ENCODE measurements at regions not wholly inside any gene's neighbourhood (a gene's known extent, or its start where the extent isn't known, plus 50 kb on each side); places are given as distances from the start of the nearest gene placed in this dataset.

- H3K9me3 ChIP-seq (ENCODE audit: control insufficient read depth, low read depth, low read length) = no peaks in the 10 kb centered on the region
- H3K4me1 ChIP-seq (ENCODE audit: control insufficient read depth, insufficient read depth, low read length) = no peaks in the 10 kb centered on the region
- no peaks in the 10 kb centered on the region for H3K36me3 ChIP-seq (ENCODE audit: control insufficient read depth, insufficient read depth, low read length)
- no peak for DNase-seq
- no peaks in the 10 kb centered on the region for H3K27me3 ChIP-seq (ENCODE audit: control insufficient read depth, insufficient read depth, low read length)
- WGBS (ENCODE audit: insufficient coverage, low lambda C conversion rate) = no CpG with 5 or more reads among the region's 16 CpGs
- H3K4me3 ChIP-seq (ENCODE audit: low read length) = no peak overlapping the region
- H3K27ac ChIP-seq (ENCODE audit: low read length) = no peak overlapping the region
These were observed 177.1 kb upstream of the COPS8 start for GRCh38 chr2:236908439-236909192.

- Histone ChIP-seq H3K36me3 (ENCODE audit: control insufficient read depth, insufficient read depth, low read length) (no peaks in the 10 kb centered on the region), H3K27ac (ENCODE audit: low read length) (no peak overlapping the region), H3K4me3 (ENCODE audit: low read length) (no peak overlapping the region), H3K4me1 (ENCODE audit: control insufficient read depth, insufficient read depth, low read length) (no peaks in the 10 kb centered on the region), H3K9me3 (ENCODE audit: control insufficient read depth, low read depth, low read length) (no peaks in the 10 kb centered on the region), H3K27me3 (ENCODE audit: control insufficient read depth, insufficient read depth, low read length) (no peaks in the 10 kb centered on the region)
- no CpG with 5 or more reads among the region's 7 CpGs for WGBS (ENCODE audit: insufficient coverage, low lambda C conversion rate)
- DNase-seq = no peak
These were observed 176.5 kb upstream of the COPS8 start for GRCh38 chr2:236909193-236909504.

- Histone ChIP-seq H3K9me3 (ENCODE audit: control insufficient read depth, low read depth, low read length) (no peaks in the 10 kb centered on the region), H3K27ac (ENCODE audit: low read length) (no peak overlapping the region), H3K27me3 (ENCODE audit: control insufficient read depth, insufficient read depth, low read length) (no peaks in the 10 kb centered on the region), H3K4me1 (ENCODE audit: control insufficient read depth, insufficient read depth, low read length) (no peaks in the 10 kb centered on the region), H3K36me3 (ENCODE audit: control insufficient read depth, insufficient read depth, low read length) (no peaks in the 10 kb centered on the region), H3K4me3 (ENCODE audit: low read length) (no peak overlapping the region)
- WGBS (ENCODE audit: insufficient coverage, low lambda C conversion rate) = no CpG with 5 or more reads among the region's 7 CpGs
- no peak for DNase-seq
These were observed 175.9 kb upstream of the COPS8 start for GRCh38 chr2:236909802-236910201.

- no peak overlapping the region for H3K4me3 ChIP-seq (ENCODE audit: low read length)
- no peak for DNase-seq
- WGBS (ENCODE audit: insufficient coverage, low lambda C conversion rate) = no CpG with 5 or more reads among the region's 14 CpGs
- no peaks in the 10 kb centered on the region for H3K27me3 ChIP-seq (ENCODE audit: control insufficient read depth, insufficient read depth, low read length)
- no peaks in the 10 kb centered on the region for H3K36me3 ChIP-seq (ENCODE audit: control insufficient read depth, insufficient read depth, low read length)
- H3K27ac ChIP-seq (ENCODE audit: low read length) = no peak overlapping the region
- H3K9me3 ChIP-seq (ENCODE audit: control insufficient read depth, low read depth, low read length) = no peaks in the 10 kb centered on the region
- H3K4me1 ChIP-seq (ENCODE audit: control insufficient read depth, insufficient read depth, low read length) = no peaks in the 10 kb centered on the region
These were observed 174.8 kb upstream of the COPS8 start for GRCh38 chr2:236910781-236911495.

- no peak for DNase-seq
- H3K9me3 ChIP-seq (ENCODE audit: control insufficient read depth, low read depth, low read length) = no peaks in the 10 kb centered on the region
- no peaks in the 10 kb centered on the region for H3K27me3 ChIP-seq (ENCODE audit: control insufficient read depth, insufficient read depth, low read length)
- no peak overlapping the region for H3K27ac ChIP-seq (ENCODE audit: low read length)
- 78% methylated on average over 13 of the region's 18 CpGs for WGBS (ENCODE audit: insufficient coverage, low lambda C conversion rate)
- H3K36me3 ChIP-seq (ENCODE audit: control insufficient read depth, insufficient read depth, low read length) = no peaks in the 10 kb centered on the region
- no peak overlapping the region for H3K4me3 ChIP-seq (ENCODE audit: low read length)
- no peaks in the 10 kb centered on the region for H3K4me1 ChIP-seq (ENCODE audit: control insufficient read depth, insufficient read depth, low read length)
These were observed 173.2 kb upstream of the COPS8 start for GRCh38 chr2:236912326-236913120.

GRCh38 chr2:236915186-236915585, 170.5 kb upstream of the COPS8 start:
- H3K9me3 ChIP-seq (ENCODE audit: control insufficient read depth, low read depth, low read length) = no peaks in the 10 kb centered on the region
- no CpG with 5 or more reads among the region's 2 CpGs for WGBS (ENCODE audit: insufficient coverage, low lambda C conversion rate)
- H3K36me3 ChIP-seq (ENCODE audit: control insufficient read depth, insufficient read depth, low read length) = no peaks in the 10 kb centered on the region
- no peaks in the 10 kb centered on the region for H3K27me3 ChIP-seq (ENCODE audit: control insufficient read depth, insufficient read depth, low read length)
- H3K4me1 ChIP-seq (ENCODE audit: control insufficient read depth, insufficient read depth, low read length) = no peaks in the 10 kb centered on the region
- no peak for DNase-seq
- H3K27ac ChIP-seq (ENCODE audit: low read length) = no peak overlapping the region
- no peak overlapping the region for H3K4me3 ChIP-seq (ENCODE audit: low read length)

- no peak overlapping the region for H3K4me3 ChIP-seq (ENCODE audit: low read length)
- no peaks in the 10 kb centered on the region for H3K36me3 ChIP-seq (ENCODE audit: control insufficient read depth, insufficient read depth, low read length)
- no peak for DNase-seq
- no peak overlapping the region for H3K27ac ChIP-seq (ENCODE audit: low read length)
- 83% methylated on average over 1 of the region's 8 CpGs for WGBS (ENCODE audit: insufficient coverage, low lambda C conversion rate)
- no peaks in the 10 kb centered on the region for H3K27me3 ChIP-seq (ENCODE audit: control insufficient read depth, insufficient read depth, low read length)
- H3K9me3 ChIP-seq (ENCODE audit: control insufficient read depth, low read depth, low read length) = no peaks in the 10 kb centered on the region
- no peaks in the 10 kb centered on the region for H3K4me1 ChIP-seq (ENCODE audit: control insufficient read depth, insufficient read depth, low read length)
These were observed 170.0 kb upstream of the COPS8 start for GRCh38 chr2:236915726-236916125.

- 86% methylated on average over 1 of the region's 3 CpGs for WGBS (ENCODE audit: insufficient coverage, low lambda C conversion rate)
- H3K9me3 ChIP-seq (ENCODE audit: control insufficient read depth, low read depth, low read length) = no peaks in the 10 kb centered on the region
- H3K27ac ChIP-seq (ENCODE audit: low read length) = no peak overlapping the region
- H3K4me1 ChIP-seq (ENCODE audit: control insufficient read depth, insufficient read depth, low read length) = no peaks in the 10 kb centered on the region
- DNase-seq = no peak
- no peaks in the 10 kb centered on the region for H3K36me3 ChIP-seq (ENCODE audit: control insufficient read depth, insufficient read depth, low read length)
- no peaks in the 10 kb centered on the region for H3K27me3 ChIP-seq (ENCODE audit: control insufficient read depth, insufficient read depth, low read length)
- no peak overlapping the region for H3K4me3 ChIP-seq (ENCODE audit: low read length)
These were observed 169.5 kb upstream of the COPS8 start for GRCh38 chr2:236916181-236916580.

GRCh38 chr2:236916651-236917050, 169.0 kb upstream of the COPS8 start:
- no peak for DNase-seq
- Histone ChIP-seq H3K4me3 (ENCODE audit: low read length) (no peak overlapping the region), H3K4me1 (ENCODE audit: control insufficient read depth, insufficient read depth, low read length) (no peaks in the 10 kb centered on the region), H3K9me3 (ENCODE audit: control insufficient read depth, low read depth, low read length) (no peaks in the 10 kb centered on the region), H3K27me3 (ENCODE audit: control insufficient read depth, insufficient read depth, low read length) (no peaks in the 10 kb centered on the region), H3K36me3 (ENCODE audit: control insufficient read depth, insufficient read depth, low read length) (no peaks in the 10 kb centered on the region), H3K27ac (ENCODE audit: low read length) (no peak overlapping the region)
- 100% methylated on average over 2 of the region's 4 CpGs for WGBS (ENCODE audit: insufficient coverage, low lambda C conversion rate)

GRCh38 chr2:236917164-236917563, 168.5 kb upstream of the COPS8 start:
- H3K36me3 ChIP-seq (ENCODE audit: control insufficient read depth, insufficient read depth, low read length) = no peaks in the 10 kb centered on the region
- no peaks in the 10 kb centered on the region for H3K9me3 ChIP-seq (ENCODE audit: control insufficient read depth, low read depth, low read length)
- no peak overlapping the region for H3K4me3 ChIP-seq (ENCODE audit: low read length)
- DNase-seq = no peak
- no peaks in the 10 kb centered on the region for H3K4me1 ChIP-seq (ENCODE audit: control insufficient read depth, insufficient read depth, low read length)
- no peak overlapping the region for H3K27ac ChIP-seq (ENCODE audit: low read length)
- WGBS (ENCODE audit: insufficient coverage, low lambda C conversion rate) = no CpG with 5 or more reads among the region's 3 CpGs
- H3K27me3 ChIP-seq (ENCODE audit: control insufficient read depth, insufficient read depth, low read length) = no peaks in the 10 kb centered on the region
